GM19438 (cell line): ENCODE measurements at regions not wholly inside any gene's neighbourhood (a gene's known extent, or its start where the extent isn't known, plus 50 kb on each side); places are given as distances from the start of the nearest gene placed in this dataset.
A peak's percentile ranks its signal among the peaks of the same experiment; 100 is the strongest.

ENCODE experiments used
- ATAC-seq: cut with Tn5 transposase; IDR thresholded peaks from one replicate; pipeline ENCODE4 v1.9.1; 2021; ENCODE audit warnings: low read depth; ENCODE audit not compliant: unreplicated experiment

GRCh38 chr18:51686590-51686989 is 489.1 kb upstream of the MEX3C start:
- ATAC-seq: no peak

- no peak for ATAC-seq
These were observed 490.5 kb upstream of the MEX3C start for GRCh38 chr18:51687845-51688585.

- no peak for ATAC-seq
These were observed 495.1 kb upstream of the MEX3C start for GRCh38 chr18:51692612-51693011.

- peak; percentile 57 for ATAC-seq
These were observed 513.9 kb upstream of the MEX3C start for GRCh38 chr18:51711298-51711889.

- no peak for ATAC-seq
These were observed 515.3 kb upstream of the MEX3C start for GRCh38 chr18:51712821-51713220.

- no peak for ATAC-seq
These were observed 518.8 kb upstream of the MEX3C start for GRCh38 chr18:51716277-51716676.

- no peak for ATAC-seq
These were observed 523.9 kb upstream of the MEX3C start for GRCh38 chr18:51721388-51721787.

- ATAC-seq: no peak
These were observed 524.5 kb upstream of the MEX3C start for GRCh38 chr18:51721996-51722395.

- no peak for ATAC-seq
These were observed 527.6 kb upstream of the MEX3C start for GRCh38 chr18:51724790-51725721.

- ATAC-seq: no peak
These were observed 529.1 kb upstream of the MEX3C start for GRCh38 chr18:51726614-51727013.

GRCh38 chr18:51727780-51728179 is 530.3 kb upstream of the MEX3C start:
- ATAC-seq: peak; percentile 65

- ATAC-seq: no peak
These were observed 533.6 kb upstream of the MEX3C start for GRCh38 chr18:51731070-51731469.

- ATAC-seq: no peak
These were observed 537.1 kb upstream of the MEX3C start for GRCh38 chr18:51734576-51734975.

GRCh38 chr18:51739044-51739666 is 541.7 kb upstream of the MEX3C start:
- ATAC-seq: peak; percentile 80

GRCh38 chr18:51751901-51752300 is 554.4 kb upstream of the MEX3C start:
- no peak for ATAC-seq

- ATAC-seq: no peak
These were observed 556.0 kb upstream of the MEX3C start for GRCh38 chr18:51753365-51754057.

GRCh38 chr18:51754566-51754965 is 557.1 kb upstream of the MEX3C start:
- no peak for ATAC-seq

- no peak for ATAC-seq
These were observed 559.9 kb upstream of the MEX3C start for GRCh38 chr18:51757255-51757924.

- ATAC-seq: no peak
These were observed 564.9 kb upstream of the MEX3C start for GRCh38 chr18:51762373-51762772.
